GM23338 (cell line): ENCODE measurements at regions not wholly inside any gene's neighbourhood (a gene's known extent, or its start where the extent isn't known, plus 50 kb on each side); places are given as distances from the start of the nearest gene placed in this dataset.
"Not testable (repeated sequence)": the region's sequence is repeated elsewhere in the genome, so short reads cannot be mapped to it uniquely, and the experiment has no call there.

Experiments
- EZH2phosphoT487 ChIP-seq: fragments of 200-600 bp; sonication (generic); IDR thresholded peaks from one replicate; pipeline ENCODE4 v1.8.1; 2018; ENCODE audit warnings: antibody characterized with exemption; ENCODE audit not compliant: unreplicated experiment
- ZNF331 ChIP-seq: fragments of 250-450 bp; sonication (Bioruptor Pico); IDR thresholded peaks from 2 replicates; pipeline ENCODE4 v1.5.0; 2020; ENCODE audit warnings: low read depth, mild to moderate bottlenecking, moderate library complexity

DNA sequence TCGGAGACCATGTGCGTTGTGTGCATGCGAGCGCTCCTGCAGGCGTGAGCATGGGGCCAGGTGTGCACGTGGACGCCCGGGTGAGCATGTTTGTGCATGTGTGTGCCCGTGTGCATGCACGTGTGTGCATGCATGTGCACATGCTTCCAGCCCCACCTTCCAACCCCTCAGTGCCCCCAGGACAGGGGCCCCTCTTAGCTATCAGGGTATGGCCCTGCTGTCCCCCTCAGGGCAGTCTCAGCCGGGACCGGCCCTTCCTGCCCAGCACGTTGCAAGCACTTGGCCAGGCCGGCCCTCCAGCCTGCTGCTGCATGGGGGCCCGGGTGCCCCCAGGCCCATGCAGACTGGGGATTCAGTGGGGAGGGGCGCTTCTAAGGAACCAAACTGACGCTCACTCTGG lies 123.0 kb downstream of the ZNF479 start:
- TF ChIP-seq EZH2phosphoT487; ZNF331 (CRISPR knock-in tag): not testable (repeated sequence)
